WTC11 (cell line): ENCODE measurements at regions not wholly inside any gene's neighbourhood (a gene's known extent, or its start where the extent isn't known, plus 50 kb on each side); places are given as distances from the start of the nearest gene placed in this dataset.

ENCODE experiments used
- ATAC-seq: fragments of 200-7000 bp; cut with Tn5 transposase; 2 replicates; pipeline ENCODE4 v1.10.0; 2021; ENCODE audit warnings: mild to moderate bottlenecking, moderate library complexity
- CTCF ChIA-PET: fragments of 300-600 bp; sonication (Branson Sonifier 250); formaldehyde crosslinking; loops from one replicate; lab custom pipeline; 2021; ENCODE audit warnings: antibody characterized with exemption; lab: Charles Lee
- POLR2A ChIA-PET: fragments of 350-600 bp; sonication (Branson Sonifier 250); formaldehyde crosslinking; loops from one replicate; lab custom pipeline; 2021; ENCODE audit warnings: antibody characterized with exemption; lab: Charles Lee
- DNase-seq: peaks from one replicate; pipeline ENCODE4 v3.0.0; 2021; ENCODE audit warnings: low spot score
- H3K27ac Mint-ChIP-seq: 2 replicates; pipeline ENCODE4 v1.8.0; 2021; ENCODE audit warnings: mixed read lengths
- H3K27me3 Mint-ChIP-seq: 2 replicates; pipeline ENCODE4 v1.8.0; 2021; ENCODE audit warnings: low read depth, mild to moderate bottlenecking, moderate library complexity, mixed read lengths
- H3K36me3 Mint-ChIP-seq: 2 replicates; pipeline ENCODE4 v1.8.0; 2021; ENCODE audit warnings: mixed read lengths
- H3K4me1 Mint-ChIP-seq: 2 replicates; pipeline ENCODE4 v1.8.0; 2022; ENCODE audit warnings: mixed read lengths
- H3K4me3 Mint-ChIP-seq: 2 replicates; pipeline ENCODE4 v1.8.0; 2021; ENCODE audit warnings: mild to moderate bottlenecking, moderate library complexity, mixed read lengths
- H3K9me3 Mint-ChIP-seq: 2 replicates; pipeline ENCODE4 v1.8.0; 2021; ENCODE audit warnings: mixed read lengths
- ATF2 ChIP-seq: sonication (generic); formaldehyde crosslinking; IDR thresholded peaks from 2 replicates; pipeline ENCODE4 v1.8.1; 2022; ENCODE audit warnings: low read depth, missing genetic modification reagents, borderline replicate concordance
- ATF3 ChIP-seq: sonication (generic); formaldehyde crosslinking; conservative IDR thresholded peaks from 2 replicates; pipeline ENCODE4 v1.8.1; 2022; ENCODE audit warnings: mild to moderate bottlenecking, missing genetic modification reagents
- CDX4 ChIP-seq: fragments of 250-450 bp; sonication (Bioruptor Pico); IDR thresholded peaks from 2 replicates; pipeline ENCODE4 v1.9.0; 2021; ENCODE audit warnings: moderate library complexity, mild to moderate bottlenecking, inconsistent platforms, borderline replicate concordance
- E2F5 ChIP-seq: sonication (generic); formaldehyde crosslinking; IDR thresholded peaks from 2 replicates; pipeline ENCODE4 v1.8.1; 2022; ENCODE audit warnings: mild to moderate bottlenecking, moderate library complexity, missing genetic modification reagents
- EMX1 ChIP-seq: fragments of 250-450 bp; sonication (Bioruptor Pico); IDR thresholded peaks from 2 replicates; pipeline ENCODE4 v1.8.0; 2021; ENCODE audit warnings: mild to moderate bottlenecking
- ESRRA ChIP-seq: sonication (generic); formaldehyde crosslinking; IDR thresholded peaks from 2 replicates; pipeline ENCODE4 v1.8.1; 2022; ENCODE audit warnings: mild to moderate bottlenecking, missing genetic modification reagents, borderline replicate concordance
- FOXP4 ChIP-seq: sonication (generic); formaldehyde crosslinking; IDR thresholded peaks from 2 replicates; pipeline ENCODE4 v1.8.0; 2022; ENCODE audit warnings: mild to moderate bottlenecking, missing genetic modification reagents
- IRF1 ChIP-seq: sonication (generic); formaldehyde crosslinking; IDR thresholded peaks from 2 replicates; pipeline ENCODE4 v1.8.0; 2023; ENCODE audit warnings: missing genetic modification reagents
- IRF2 ChIP-seq: sonication (generic); formaldehyde crosslinking; IDR thresholded peaks from 2 replicates; pipeline ENCODE4 v1.8.0; 2022; ENCODE audit warnings: low read depth, missing genetic modification reagents, borderline replicate concordance
- KAT7 ChIP-seq: sonication (generic); formaldehyde crosslinking; IDR thresholded peaks from 2 replicates; pipeline ENCODE4 v1.8.1; 2023; ENCODE audit warnings: missing genetic modification reagents, mild to moderate bottlenecking, borderline replicate concordance
- NFATC4 ChIP-seq: fragments of 250-450 bp; sonication (Bioruptor Pico); IDR thresholded peaks from 2 replicates; pipeline ENCODE4 v1.9.0; 2021; ENCODE audit warnings: mild to moderate bottlenecking
- SMAD3 ChIP-seq: sonication (generic); formaldehyde crosslinking; IDR thresholded peaks from 2 replicates; pipeline ENCODE4 v1.8.0; 2022; ENCODE audit warnings: missing genetic modification reagents, mild to moderate bottlenecking, borderline replicate concordance
- TEAD1 ChIP-seq: sonication (generic); formaldehyde crosslinking; IDR thresholded peaks from 2 replicates; pipeline ENCODE4 v1.8.0; 2022; ENCODE audit warnings: mild to moderate bottlenecking, missing genetic modification reagents
- ZBTB21 ChIP-seq: sonication (generic); formaldehyde crosslinking; IDR thresholded peaks from 2 replicates; pipeline ENCODE4 v1.8.1; 2023; ENCODE audit warnings: mild to moderate bottlenecking, missing genetic modification reagents, borderline replicate concordance
- ZBTB43 ChIP-seq: sonication (generic); formaldehyde crosslinking; IDR thresholded peaks from 2 replicates; pipeline ENCODE4 v1.8.1; 2023; ENCODE audit warnings: mild to moderate bottlenecking, missing genetic modification reagents
- ZNF232 ChIP-seq: sonication (generic); formaldehyde crosslinking; IDR thresholded peaks from 2 replicates; pipeline ENCODE4 v1.8.0; 2022; ENCODE audit warnings: mild to moderate bottlenecking, missing genetic modification reagents
- ZNF416 ChIP-seq: fragments of 250-450 bp; sonication (Bioruptor Pico); IDR thresholded peaks from 2 replicates; pipeline ENCODE4 v1.9.0; 2021; ENCODE audit warnings: mild to moderate bottlenecking, inconsistent platforms
- ZNF425 ChIP-seq: fragments of 250-450 bp; sonication (Bioruptor Pico); conservative IDR thresholded peaks from 2 replicates; pipeline ENCODE4 v1.9.0; 2021; ENCODE audit warnings: mild to moderate bottlenecking
- ZNF671 ChIP-seq: fragments of 250-450 bp; sonication (Bioruptor Pico); IDR thresholded peaks from 2 replicates; pipeline ENCODE4 v1.8.0; 2021; ENCODE audit warnings: mild to moderate bottlenecking

- H3K4me1 Mint-ChIP-seq = peaks cover 5% of the 10 kb centered on the region; the same call in 1 of the 2 replicates
- H3K9me3 Mint-ChIP-seq = no peaks in the 10 kb centered on the region
- POLR2A ChIA-PET = no interaction called here
- no peaks in the 10 kb centered on the region; the same call in 1 of the 2 replicates for H3K27me3 Mint-ChIP-seq
- DNase-seq (no peak), ATAC-seq (no peak)
- TF ChIP-seq ZBTB21 (CRISPR knock-in tag) (no peak), KAT7 (CRISPR knock-in tag) (no peak), SMAD3 (CRISPR knock-in tag) (no peak), FOXP4 (no peak), ZNF425 (CRISPR knock-in tag) (no peak), ZNF671 (CRISPR knock-in tag) (no peak), E2F5 (CRISPR knock-in tag) (no peak), ATF3 (no peak), EMX1 (CRISPR knock-in tag) (no peak), IRF2 (CRISPR knock-in tag) (no peak), CDX4 (CRISPR knock-in tag) (no peak), ZNF232 (no peak), ATF2 (CRISPR knock-in tag) (no peak), TEAD1 (CRISPR knock-in tag) (no peak), ZNF416 (CRISPR knock-in tag) (no peak), IRF1 (no peak), NFATC4 (CRISPR knock-in tag) (no peak), ZBTB43 (no peak), ESRRA (no peak)
- TF ChIP-seq, all 79 proteins: peak for 0
- Mint-ChIP-seq H3K4me3 (no peak overlapping the region), H3K27ac (no peak overlapping the region), H3K36me3 (no peaks in the 10 kb centered on the region)
- CTCF ChIA-PET = no interaction called here
Measured at GRCh38 chr7:372546-372931, 82.6 kb downstream of the FOXL3 start.
